ENCODE measurements at regions not wholly inside any gene's neighbourhood (a gene's known extent, or its start where the extent isn't known, plus 50 kb on each side); places are given as distances from the start of the nearest gene placed in this dataset.
A peak's percentile ranks its signal among the peaks of the same experiment; 100 is the strongest.

GRCh38 chr9:33742051-33742450 is 53.3 kb upstream of the PRSS3 start:
- no peaks in the 10 kb centered on the region for H3K4me1 ChIP-seq (ENCODE audit: control insufficient read depth, insufficient read depth, low read length)
- H3K36me3 Mint-ChIP-seq (ENCODE audit: low read depth), result no peaks in the 10 kb centered on the region
- H3K9me3 Mint-ChIP-seq, result no peaks in the 10 kb centered on the region
- 89 to 100% methylated on average over 2 to 3 of the region's 3 CpGs for WGBS, 2 experiments (ENCODE audit: insufficient coverage in 1 of 2, insufficient read length in 1 of 2)
- no peaks in the 10 kb centered on the region for H3K27me3 ChIP-seq (ENCODE audit: control insufficient read depth, insufficient read depth, low read length, poor library complexity, severe bottlenecking)
- H3K4me3 Mint-ChIP-seq, result no peak overlapping the region
- DNase-seq, result no peak
- no peak overlapping the region for H3K9ac ChIP-seq (ENCODE audit: extremely low read depth, low read length, poor library complexity, severe bottlenecking)
- H3K27me3 Mint-ChIP-seq (ENCODE audit: insufficient read depth), result peaks cover 6% of the 10 kb centered on the region
- H3K4me3 ChIP-seq (ENCODE audit: low read length), result no peak overlapping the region
- no peaks in the 10 kb centered on the region for H3K4me1 Mint-ChIP-seq
- no peak for TF ChIP-seq CTCF (conservative IDR thresholded peaks at IDR 0.05)
- no peak overlapping the region for H3K27ac ChIP-seq (ENCODE audit: low read depth, low read length)
- H3K27ac Mint-ChIP-seq, result no peak overlapping the region
- no peaks in the 10 kb centered on the region for H3K9me3 ChIP-seq (ENCODE audit: control insufficient read depth, low read length)
- H3K36me3 ChIP-seq (ENCODE audit: control insufficient read depth, insufficient read depth, low read length), result no peaks in the 10 kb centered on the region

- Mint-ChIP-seq H3K4me1 (no peaks in the 10 kb centered on the region), H3K9me3 (no peaks in the 10 kb centered on the region), H3K27ac (no peak overlapping the region), H3K27me3 (ENCODE audit: insufficient read depth) (peaks cover 4% of the 10 kb centered on the region), H3K36me3 (ENCODE audit: low read depth) (no peaks in the 10 kb centered on the region), H3K4me3 (no peak overlapping the region)
- no peaks in the 10 kb centered on the region for H3K9me3 ChIP-seq (ENCODE audit: control insufficient read depth, low read length)
- H3K27ac ChIP-seq (ENCODE audit: low read depth, low read length), result no peak overlapping the region
- H3K4me3 ChIP-seq (ENCODE audit: low read length), result no peak overlapping the region
- 82 to 92% methylated on average over 2 of the region's 2 CpGs for WGBS, 2 experiments (ENCODE audit: insufficient coverage in 1 of 2, insufficient read length in 1 of 2)
- DNase-seq, result no peak
- peak; percentile 57 for TF ChIP-seq CTCF (conservative IDR thresholded peaks at IDR 0.05)
- H3K4me1 ChIP-seq (ENCODE audit: control insufficient read depth, insufficient read depth, low read length), result no peaks in the 10 kb centered on the region
- no peak overlapping the region for H3K9ac ChIP-seq (ENCODE audit: extremely low read depth, low read length, poor library complexity, severe bottlenecking)
- H3K36me3 ChIP-seq (ENCODE audit: control insufficient read depth, insufficient read depth, low read length), result no peaks in the 10 kb centered on the region
- no peaks in the 10 kb centered on the region for H3K27me3 ChIP-seq (ENCODE audit: control insufficient read depth, insufficient read depth, low read length, poor library complexity, severe bottlenecking)
These were observed 52.8 kb upstream of the PRSS3 start for GRCh38 chr9:33742519-33742918.

All from endodermal cell (in vitro differentiated cells).